Endodermal cell (in vitro differentiated cells): ENCODE measurements at regions not wholly inside any gene's neighbourhood (a gene's known extent, or its start where the extent isn't known, plus 50 kb on each side); places are given as distances from the start of the nearest gene placed in this dataset.
A peak's percentile ranks its signal among the peaks of the same experiment; 100 is the strongest.

Experiments used
- DNase-seq: peaks from one replicate; pipeline ENCODE4 v3.0.0-alpha.2; 2017
- H3K27ac ChIP-seq: 2 replicates; pipeline ENCODE4 v1.5.1; 2013; ENCODE audit warnings: mild to moderate bottlenecking, low read depth, low read length, moderate library complexity
- H3K27me3 ChIP-seq: 2 replicates; pipeline ENCODE4 v1.6.1; 2013; ENCODE audit warnings: mild to moderate bottlenecking, low read length, moderate library complexity; ENCODE audit not compliant: insufficient read depth, control insufficient read depth, poor library complexity, severe bottlenecking
- H3K36me3 ChIP-seq: 2 replicates; pipeline ENCODE4 v1.7.0; 2013; ENCODE audit warnings: mild to moderate bottlenecking, low read length, moderate library complexity; ENCODE audit not compliant: control insufficient read depth, insufficient read depth
- H3K4me1 ChIP-seq: one replicate; pipeline ENCODE4 v1.7.0; 2013; ENCODE audit warnings: low read length; ENCODE audit not compliant: control insufficient read depth, insufficient read depth
- H3K4me3 ChIP-seq: 2 replicates; pipeline ENCODE4 v1.5.1; 2013; ENCODE audit warnings: mild to moderate bottlenecking, low read length, moderate library complexity
- H3K9ac ChIP-seq: 2 replicates; pipeline ENCODE4 v1.6.1; 2013; ENCODE audit warnings: mild to moderate bottlenecking, low read length, moderate library complexity; ENCODE audit not compliant: poor library complexity, severe bottlenecking; ENCODE audit errors: extremely low read depth
- H3K9me3 ChIP-seq: 2 replicates; pipeline ENCODE4 v1.6.1; 2013; ENCODE audit warnings: mild to moderate bottlenecking, low read length, moderate library complexity; ENCODE audit not compliant: control insufficient read depth
- H3K27ac Mint-ChIP-seq: 2 replicates; pipeline ENCODE4 v1.8.0; 2020; ENCODE audit warnings: mixed read lengths
- H3K27me3 Mint-ChIP-seq: 2 replicates; pipeline ENCODE4 v1.8.0; 2021; ENCODE audit warnings: mild to moderate bottlenecking, mixed read lengths; ENCODE audit not compliant: insufficient read depth
- H3K36me3 Mint-ChIP-seq: 2 replicates; pipeline ENCODE4 v1.8.0; 2020; ENCODE audit warnings: low read depth, mixed read lengths
- H3K4me1 Mint-ChIP-seq: 2 replicates; pipeline ENCODE4 v1.8.0; 2020; ENCODE audit warnings: mixed read lengths
- H3K4me3 Mint-ChIP-seq: 2 replicates; pipeline ENCODE4 v1.8.0; 2020; ENCODE audit warnings: mild to moderate bottlenecking, moderate library complexity, mixed read lengths
- H3K9me3 Mint-ChIP-seq: 2 replicates; pipeline ENCODE4 v1.8.0; 2020; ENCODE audit warnings: mild to moderate bottlenecking, mixed read lengths
- WGBS, 2 experiments: methylation state at CpG; one replicate each; pipeline versions ENCODE4 v1.1.5 to v1.1.7; 2013; ENCODE audit warnings: missing lambda C conversion rate in 2 of 2, mixed read lengths in 1 of 2; ENCODE audit not compliant: insufficient coverage in 1 of 2, insufficient read length in 1 of 2; 5-methylcytosine and 5-hydroxymethylcytosine counted together
- TF ChIP-seq, protein P1 (sequence below): fragments of 200-600 bp; sonication (generic); conservative IDR thresholded peaks from 2 replicates; pipeline ENCODE4 v1.5.0; 2021; ENCODE audit warnings: antibody characterized with exemption, mild to moderate bottlenecking

- whole genome bisulfite sequencing, 2 experiments: 95% methylated on average over 9 of the region's 10 CpGs; no CpG with 5 or more reads in 1 of the 2 experiments
- peaks cover 4% of the 10 kb centered on the region for H3K9me3 Mint-ChIP-seq
- Histone ChIP-seq H3K36me3 (no peaks in the 10 kb centered on the region), H3K9me3 (no peaks in the 10 kb centered on the region), H3K4me3 (no peak overlapping the region), H3K27ac (no peak overlapping the region), H3K4me1 (no peaks in the 10 kb centered on the region), H3K9ac (no peak overlapping the region), H3K27me3 (no peaks in the 10 kb centered on the region)
- no peaks in the 10 kb centered on the region for H3K4me1 Mint-ChIP-seq
- DNase-seq: no peak
- TF ChIP-seq, protein P1, sequence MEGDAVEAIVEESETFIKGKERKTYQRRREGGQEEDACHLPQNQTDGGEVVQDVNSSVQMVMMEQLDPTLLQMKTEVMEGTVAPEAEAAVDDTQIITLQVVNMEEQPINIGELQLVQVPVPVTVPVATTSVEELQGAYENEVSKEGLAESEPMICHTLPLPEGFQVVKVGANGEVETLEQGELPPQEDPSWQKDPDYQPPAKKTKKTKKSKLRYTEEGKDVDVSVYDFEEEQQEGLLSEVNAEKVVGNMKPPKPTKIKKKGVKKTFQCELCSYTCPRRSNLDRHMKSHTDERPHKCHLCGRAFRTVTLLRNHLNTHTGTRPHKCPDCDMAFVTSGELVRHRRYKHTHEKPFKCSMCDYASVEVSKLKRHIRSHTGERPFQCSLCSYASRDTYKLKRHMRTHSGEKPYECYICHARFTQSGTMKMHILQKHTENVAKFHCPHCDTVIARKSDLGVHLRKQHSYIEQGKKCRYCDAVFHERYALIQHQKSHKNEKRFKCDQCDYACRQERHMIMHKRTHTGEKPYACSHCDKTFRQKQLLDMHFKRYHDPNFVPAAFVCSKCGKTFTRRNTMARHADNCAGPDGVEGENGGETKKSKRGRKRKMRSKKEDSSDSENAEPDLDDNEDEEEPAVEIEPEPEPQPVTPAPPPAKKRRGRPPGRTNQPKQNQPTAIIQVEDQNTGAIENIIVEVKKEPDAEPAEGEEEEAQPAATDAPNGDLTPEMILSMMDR: no peak
- no peaks in the 10 kb centered on the region for H3K36me3 Mint-ChIP-seq
- H3K27me3 Mint-ChIP-seq: no peaks in the 10 kb centered on the region
- no peak overlapping the region for H3K27ac Mint-ChIP-seq
- no peak overlapping the region for H3K4me3 Mint-ChIP-seq
Measured at GRCh38 chr2:239737144-239737463, 288.0 kb downstream of the NDUFA10 start.

DNA sequence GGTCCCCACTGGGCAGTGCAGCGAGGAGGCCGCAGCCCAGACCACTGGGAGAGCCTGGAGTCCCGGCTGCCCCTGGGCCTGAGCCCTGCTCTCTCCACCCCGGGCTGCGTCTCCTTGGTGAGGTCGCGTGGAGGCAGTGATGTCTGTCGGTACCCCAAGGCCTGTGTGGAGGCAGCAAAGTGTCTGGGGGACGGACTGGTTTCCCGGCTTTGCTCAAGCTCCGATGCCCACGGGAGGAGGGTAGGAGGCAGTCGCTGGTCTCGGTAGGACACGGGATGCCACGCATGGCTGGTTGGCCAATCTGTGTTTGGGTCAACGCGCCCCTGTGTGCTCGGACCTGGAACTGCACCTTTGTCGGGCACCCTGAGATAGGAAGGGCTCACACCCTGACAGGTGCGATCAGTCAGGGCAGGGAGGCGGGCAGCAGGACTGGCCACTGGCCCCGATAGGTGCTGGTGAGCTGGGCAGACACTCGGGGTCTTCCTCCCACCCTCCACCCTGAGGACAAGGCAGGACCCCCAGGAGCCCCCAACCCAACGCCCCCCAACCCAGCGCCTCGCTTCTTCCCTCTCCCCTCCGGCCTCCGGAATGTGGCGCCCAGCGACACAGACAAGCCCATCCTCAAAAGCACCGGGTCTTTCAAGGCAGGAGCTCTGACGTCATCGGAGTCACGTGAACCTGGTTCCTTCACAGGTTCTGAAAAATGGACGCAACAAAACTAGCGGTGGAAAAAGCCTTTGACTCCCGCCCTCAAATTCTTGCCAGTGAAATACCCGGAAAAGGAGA lies 288.6 kb downstream of the NDUFA10 start:
- H3K36me3 ChIP-seq: no peaks in the 10 kb centered on the region
- Mint-ChIP-seq H3K27me3 (no peaks in the 10 kb centered on the region), H3K27ac (no peak overlapping the region), H3K4me1 (no peaks in the 10 kb centered on the region), H3K36me3 (no peaks in the 10 kb centered on the region), H3K9me3 (peaks cover 4% of the 10 kb centered on the region), H3K4me3 (no peak overlapping the region)
- DNase-seq: peak; percentile 76
- TF ChIP-seq, protein P1: peak; percentile 46
- H3K9me3 ChIP-seq: no peaks in the 10 kb centered on the region
- no peaks in the 10 kb centered on the region for H3K27me3 ChIP-seq
- no peak overlapping the region for H3K4me3 ChIP-seq
- WGBS, 2 experiments: 94 to 96% methylated on average over 25 to 39 of the region's 39 CpGs
- H3K4me1 ChIP-seq: no peaks in the 10 kb centered on the region
- no peak overlapping the region for H3K27ac ChIP-seq
- H3K9ac ChIP-seq: no peak overlapping the region

DNA sequence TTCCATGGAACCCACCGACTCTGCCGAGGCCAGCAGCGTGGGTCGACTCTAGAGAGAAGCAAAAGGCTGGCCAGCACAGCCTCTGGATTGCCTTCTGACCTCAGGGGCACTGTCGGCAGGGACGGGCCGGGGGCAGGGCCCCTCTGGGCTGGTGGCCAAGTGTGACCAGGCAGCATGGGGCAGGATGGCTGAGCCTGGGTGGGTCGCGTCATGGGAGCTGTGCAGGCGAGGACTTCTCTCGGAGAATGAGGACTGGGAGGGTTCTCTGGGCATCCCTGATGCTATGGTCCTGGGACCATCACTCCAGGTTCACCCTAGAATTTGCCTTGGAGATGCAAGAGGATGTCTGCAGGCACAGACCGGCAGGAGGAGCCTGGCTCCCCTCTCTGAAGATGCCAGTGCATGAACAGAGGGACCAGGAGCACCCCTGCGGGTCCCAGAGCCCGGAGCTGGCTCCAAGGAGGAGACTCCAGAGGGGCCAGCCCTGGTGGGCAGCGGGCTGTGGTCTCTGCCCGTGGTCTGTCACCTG lies 289.2 kb downstream of the NDUFA10 start:
- no peaks in the 10 kb centered on the region for H3K36me3 Mint-ChIP-seq
- WGBS, 2 experiments: 87 to 93% methylated on average over 12 to 16 of the region's 16 CpGs
- Histone ChIP-seq H3K9me3 (no peaks in the 10 kb centered on the region), H3K27me3 (no peaks in the 10 kb centered on the region), H3K4me1 (no peaks in the 10 kb centered on the region), H3K9ac (no peak overlapping the region), H3K36me3 (no peaks in the 10 kb centered on the region), H3K4me3 (no peak overlapping the region), H3K27ac (no peak overlapping the region)
- peaks cover 4% of the 10 kb centered on the region for H3K9me3 Mint-ChIP-seq
- peaks cover 2% of the 10 kb centered on the region for H3K27me3 Mint-ChIP-seq
- TF ChIP-seq, protein P1: no peak
- no peak overlapping the region for H3K27ac Mint-ChIP-seq
- no peak for DNase-seq
- no peak overlapping the region for H3K4me3 Mint-ChIP-seq
- H3K4me1 Mint-ChIP-seq: no peaks in the 10 kb centered on the region
